ENCODE measurements at regions not wholly inside any gene's neighbourhood (a gene's known extent, or its start where the extent isn't known, plus 50 kb on each side); places are given as distances from the start of the nearest gene placed in this dataset.

- TF ChIP-seq TEAD4 (IDR thresholded peaks at IDR 0.05; ENCODE audit: low read length) (peak; percentile 33; the same call in 1 of the 2 replicates), TEAD4 (CRISPR knock-in tag; IDR thresholded peaks at IDR 0.05; ENCODE audit: borderline replicate concordance) (no peak), HDAC1 (IDR thresholded peaks at IDR 0.05) (no peak), ZNF133 (CRISPR knock-in tag; IDR thresholded peaks at IDR 0.05) (no peak), ZNF263 (CRISPR knock-in tag; IDR thresholded peaks at IDR 0.05; ENCODE audit: borderline replicate concordance) (peak; percentile 47; the same call in 1 of the 2 replicates), CBFA2T3 (IDR thresholded peaks at IDR 0.05) (peak; percentile 72)
- TF ChIP-seq, protein P1, sequence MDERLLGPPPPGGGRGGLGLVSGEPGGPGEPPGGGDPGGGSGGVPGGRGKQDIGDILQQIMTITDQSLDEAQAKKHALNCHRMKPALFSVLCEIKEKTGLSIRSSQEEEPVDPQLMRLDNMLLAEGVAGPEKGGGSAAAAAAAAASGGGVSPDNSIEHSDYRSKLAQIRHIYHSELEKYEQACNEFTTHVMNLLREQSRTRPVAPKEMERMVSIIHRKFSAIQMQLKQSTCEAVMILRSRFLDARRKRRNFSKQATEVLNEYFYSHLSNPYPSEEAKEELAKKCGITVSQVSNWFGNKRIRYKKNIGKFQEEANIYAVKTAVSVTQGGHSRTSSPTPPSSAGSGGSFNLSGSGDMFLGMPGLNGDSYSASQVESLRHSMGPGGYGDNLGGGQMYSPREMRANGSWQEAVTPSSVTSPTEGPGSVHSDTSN (CRISPR knock-in tag; IDR thresholded peaks at IDR 0.05; ENCODE audit: low read depth) = no peak
- TF ChIP-seq, protein P1 (tag; conservative IDR thresholded peaks at IDR 0.05; ENCODE audit: low read depth) = 0 out of 2 replicates have a peak, but pooled peaks have one; percentile 30
These were observed 486.3 kb downstream of the BCOR start (continued) for GRCh38 chrX:39611468-39611867.

DNA sequence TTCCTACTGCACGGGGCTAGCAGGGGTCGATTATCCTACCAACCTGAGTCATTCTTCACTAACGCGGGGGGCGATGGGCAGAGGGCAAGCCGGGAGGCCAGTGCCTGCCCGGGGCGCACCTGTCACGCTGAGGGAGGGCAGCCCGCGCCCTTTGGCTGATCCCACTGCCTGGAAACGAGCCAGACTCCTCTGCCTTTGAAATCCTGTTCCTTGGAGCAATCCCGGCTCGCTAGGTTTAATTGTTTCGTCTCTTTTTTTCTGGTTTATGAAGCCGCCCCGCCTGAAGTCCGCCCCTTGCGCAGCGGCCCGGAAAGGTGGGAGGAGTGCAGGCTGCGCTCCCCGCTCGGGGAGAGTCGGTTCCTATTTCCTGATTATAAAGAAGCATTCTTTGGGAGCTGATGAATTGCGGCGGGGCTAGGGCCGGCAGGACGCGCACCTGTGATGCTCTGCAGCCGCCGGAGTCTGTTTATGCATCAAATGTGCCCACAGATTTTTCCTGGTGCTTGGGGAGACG, 484.2 kb downstream of the BCOR start:
- H3K9me1 ChIP-seq (ENCODE audit: control insufficient read depth, insufficient read depth, low read length) = no peaks in the 10 kb centered on the region
- no peak overlapping the region for H2AFZ ChIP-seq (ENCODE audit: low read depth, low read length)
- no peaks in the 10 kb centered on the region for H3K36me3 ChIP-seq (ENCODE audit: control insufficient read depth, insufficient read depth, low read length)
- H4K20me1 ChIP-seq (replicated peaks; ENCODE audit: control insufficient read depth, insufficient read depth, low read length) = no peaks in the 10 kb centered on the region
- WGBS (ENCODE audit: insufficient coverage, low coverage, missing lambda C conversion rate) = 31% methylated on average over 18 of the region's 33 CpGs
- CTCF ChIA-PET (ENCODE audit: low intra/inter-chr PET ratio) = no interaction called here
- no peaks in the 10 kb centered on the region for H3K9me3 ChIP-seq (replicated peaks; ENCODE audit: control insufficient read depth, insufficient read depth, low read depth, low read length)
- no peak for DNase-seq (ENCODE audit: extremely low read depth in 1 of 4, low spot score in 3 of 4)
- H3K27ac ChIP-seq (ENCODE audit: extremely low read depth, low read depth, low read length) = no peak overlapping the region
- peaks cover 6 to 10% of the 10 kb centered on the region in 2 experiments for H3K4me1 ChIP-seq (replicated peaks in 1 of 2; ENCODE audit: control insufficient read depth in 2 of 2, insufficient read depth in 2 of 2, low read length in 2 of 2)
- H3K9ac ChIP-seq (ENCODE audit: insufficient read depth in 1 of 2, low read depth in 2 of 2, low read length in 2 of 2) = no peak overlapping the region
- BruUV-seq (replicated peaks) = no TSS peak
- H3K4me3 ChIP-seq = no peak overlapping the region
- H3K4me2 ChIP-seq (ENCODE audit: insufficient read depth, low read length) = no peak overlapping the region
- intact Hi-C loops (cut with micrococcal nuclease) (no loop called here), in situ Hi-C loops (cut with MboI) (no loop called here)
- POLR2A ChIA-PET = no interaction called here
- no peak for ATAC-seq
- no peaks in the 10 kb centered on the region for H3K27me3 ChIP-seq (ENCODE audit: control insufficient read depth in 2 of 2, insufficient read depth in 2 of 2, low read length in 2 of 2)
- H3K79me2 ChIP-seq (ENCODE audit: control insufficient read depth, insufficient read depth, low read length) = no peaks in the 10 kb centered on the region
- TF ChIP-seq MTA1 (IDR thresholded peaks at IDR 0.05; ENCODE audit: borderline replicate concordance) = no peak
- TF ChIP-seq, protein P2, sequence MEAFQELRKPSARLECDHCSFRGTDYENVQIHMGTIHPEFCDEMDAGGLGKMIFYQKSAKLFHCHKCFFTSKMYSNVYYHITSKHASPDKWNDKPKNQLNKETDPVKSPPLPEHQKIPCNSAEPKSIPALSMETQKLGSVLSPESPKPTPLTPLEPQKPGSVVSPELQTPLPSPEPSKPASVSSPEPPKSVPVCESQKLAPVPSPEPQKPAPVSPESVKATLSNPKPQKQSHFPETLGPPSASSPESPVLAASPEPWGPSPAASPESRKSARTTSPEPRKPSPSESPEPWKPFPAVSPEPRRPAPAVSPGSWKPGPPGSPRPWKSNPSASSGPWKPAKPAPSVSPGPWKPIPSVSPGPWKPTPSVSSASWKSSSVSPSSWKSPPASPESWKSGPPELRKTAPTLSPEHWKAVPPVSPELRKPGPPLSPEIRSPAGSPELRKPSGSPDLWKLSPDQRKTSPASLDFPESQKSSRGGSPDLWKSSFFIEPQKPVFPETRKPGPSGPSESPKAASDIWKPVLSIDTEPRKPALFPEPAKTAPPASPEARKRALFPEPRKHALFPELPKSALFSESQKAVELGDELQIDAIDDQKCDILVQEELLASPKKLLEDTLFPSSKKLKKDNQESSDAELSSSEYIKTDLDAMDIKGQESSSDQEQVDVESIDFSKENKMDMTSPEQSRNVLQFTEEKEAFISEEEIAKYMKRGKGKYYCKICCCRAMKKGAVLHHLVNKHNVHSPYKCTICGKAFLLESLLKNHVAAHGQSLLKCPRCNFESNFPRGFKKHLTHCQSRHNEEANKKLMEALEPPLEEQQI (IDR thresholded peaks at IDR 0.05) = no peak
- no peak for FAIRE-seq
